Spleen (tissue), 11 donors: ENCODE measurements at regions not wholly inside any gene's neighbourhood (a gene's known extent, or its start where the extent isn't known, plus 50 kb on each side); places are given as distances from the start of the nearest gene placed in this dataset.

Experiments used
- DNase-seq: peaks from one replicate; pipeline ENCODE4 v3.0.0-alpha.2; 2020
- H3K27ac ChIP-seq, 8 donors: fragments of 200-600 bp; sonication (generic) in 7 of 8; 1 replicate in 4 of 8; 2 replicates in 4 of 8; pipeline versions ENCODE4 v1.5.0 to v1.8.0; 2016 to 2021; ENCODE audit warnings: inconsistent platforms in 4 of 8, mild to moderate bottlenecking in 4 of 8, moderate library complexity in 1 of 8
- H3K27me3 ChIP-seq, 7 donors: fragments of 200-600 bp; sonication (generic) in 6 of 7; replicated peaks in 1 of 7; 1 replicate in 4 of 7; 2 replicates in 3 of 7; pipeline versions ENCODE4 v1.5.0 to v1.8.0; 2016 to 2021; ENCODE audit warnings: inconsistent platforms in 3 of 7, mild to moderate bottlenecking in 1 of 7
- H3K36me3 ChIP-seq, 6 donors: fragments of 200-600 bp; sonication (generic) in 5 of 6; 1 replicate in 4 of 6; 2 replicates in 2 of 6; pipeline versions ENCODE4 v1.5.0 to v1.8.0; 2016 to 2021; ENCODE audit warnings: inconsistent platforms in 2 of 6
- H3K4me1 ChIP-seq, 6 donors: fragments of 200-600 bp; sonication (generic) in 5 of 6; 1 replicate in 3 of 6; 2 replicates in 3 of 6; pipeline versions ENCODE4 v1.5.0 to v1.8.0; 2016 to 2021; ENCODE audit warnings: inconsistent platforms in 3 of 6
- H3K4me3 ChIP-seq, 8 donors: fragments of 200-600 bp; sonication (generic) in 7 of 8; 1 replicate in 4 of 8; 2 replicates in 4 of 8; pipeline versions ENCODE4 v1.5.0 to v1.8.0; 2016 to 2021; ENCODE audit warnings: inconsistent platforms in 4 of 8, mild to moderate bottlenecking in 4 of 8, moderate library complexity in 2 of 8
- H3K9me3 ChIP-seq, 8 donors: fragments of 200-600 bp; sonication (generic) in 7 of 8; 1 replicate in 4 of 8; 2 replicates in 4 of 8; pipeline versions ENCODE4 v1.5.0 to v1.8.0; 2016 to 2021; ENCODE audit warnings: inconsistent platforms in 4 of 8
- CTCF ChIP-seq, 11 experiments: fragments of 200-600 bp in 7 of 11; fragments of 450-650 bp in 4 of 11; sonication (generic) in 4 of 11; IDR thresholded peaks in 8 of 11; conservative IDR thresholded peaks in 3 of 11; 1 replicate in 7 of 11; 2 replicates in 4 of 11; pipeline versions ENCODE4 v1.4.0 to v1.8.0; 2016 to 2021; ENCODE audit warnings: antibody characterized with exemption in 11 of 11, inconsistent platforms in 4 of 11, mild to moderate bottlenecking in 1 of 11
- POLR2A ChIP-seq, 3 donors: fragments of 450-650 bp; IDR thresholded peaks; one replicate each; pipeline ENCODE4 v1.5.1; 2017; ENCODE audit warnings: antibody characterized with exemption in 3 of 3, mild to moderate bottlenecking in 1 of 3
- POLR2AphosphoS5 ChIP-seq, 3 donors: sonication (generic); formaldehyde crosslinking; IDR thresholded peaks; one replicate each; pipeline ENCODE4 v1.5.1; 2017; ENCODE audit warnings: antibody characterized with exemption in 3 of 3
- WGBS, 5 donors: extraction: QIAGEN DNeasy Blood & Tissue Kit in 3 of 5; methylation state at CpG; one replicate each; pipeline versions ENCODE4 v1.1.5 to v1.1.7; 2013 to 2018; 5-methylcytosine and 5-hydroxymethylcytosine counted together
- intact Hi-C: fragments of 100-400 bp; cut with DNase I; formaldehyde crosslinking; loops from one replicate; pipeline ENCODE4 v1.15.0; 2023; ENCODE audit warnings: low total_unique reads
- donor health status: healthy with polysubstance abuse.
- donor health status: DM: no; HTN: no; CAD: no; lungs with moderate emphysema.
- donor health status: DM: no; HTN: no; CAD: no.
- donor health status: Bipolar disorder and iron deficiency.
- donor health status: healthy.
- donor health status: DM: no; HTN: no; CAD: no.
- donor health status: DM: yes; HTN: yes; CAD: no.

DNA sequence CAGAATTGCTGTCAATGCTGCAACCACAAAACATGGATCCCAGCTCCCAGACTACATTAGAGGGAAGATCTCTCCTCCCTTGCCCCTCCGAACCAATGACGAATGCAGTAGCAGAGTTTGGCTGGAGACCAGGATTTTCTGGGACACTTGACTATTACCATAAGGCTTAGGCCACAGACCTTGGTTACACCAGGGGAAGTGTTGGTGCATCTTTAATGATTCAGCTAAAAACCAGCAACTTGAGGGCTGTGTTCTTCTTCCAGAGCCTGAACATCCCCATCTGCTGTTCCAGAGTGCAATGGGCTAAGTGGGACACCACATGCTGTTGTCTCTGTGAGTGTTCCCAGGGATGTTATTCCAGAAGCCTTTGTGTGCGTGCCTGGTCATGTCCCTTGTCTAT is 528.2 kb downstream of the LMO7 start:
- H3K4me1 ChIP-seq, result no peaks in the 10 kb centered on the region
- no peaks in the 10 kb centered on the region for H3K36me3 ChIP-seq
- no peak overlapping the region for H3K27ac ChIP-seq
- intact Hi-C loops, result no loop called here
- no peak overlapping the region for H3K4me3 ChIP-seq
- H3K9me3 ChIP-seq, result no peaks in the 10 kb centered on the region
- H3K27me3 ChIP-seq, result no peaks in the 10 kb centered on the region
- no peak for DNase-seq
- WGBS, 5 donors, result 70 to 96% (median 87%) methylated on average over 3 of the region's 3 CpGs
- TF ChIP-seq POLR2A (IDR thresholded peaks at IDR 0.05) (no peak), CTCF (IDR thresholded peaks at IDR 0.05 in 8 of 11, conservative IDR thresholded peaks at IDR 0.05 in 3 of 11) (no peak)

GRCh38 chr13:76163761-76164160 is 527.6 kb downstream of the LMO7 start:
- no peak for DNase-seq
- Histone ChIP-seq H3K36me3 (no peaks in the 10 kb centered on the region), H3K9me3 (no peaks in the 10 kb centered on the region), H3K27me3 (no peaks in the 10 kb centered on the region), H3K4me1 (no peaks in the 10 kb centered on the region), H3K27ac (no peak overlapping the region), H3K4me3 (no peak overlapping the region)
- 48 to 61% (median 56%) methylated on average over 2 of the region's 2 CpGs for WGBS, 5 donors
- intact Hi-C loops, result no loop called here
- no peak for TF ChIP-seq POLR2A (IDR thresholded peaks at IDR 0.05)
- TF ChIP-seq CTCF (IDR thresholded peaks at IDR 0.05 in 8 of 11, conservative IDR thresholded peaks at IDR 0.05 in 3 of 11), result no peak
- TF ChIP-seq POLR2AphosphoS5 (IDR thresholded peaks at IDR 0.05), result no peak

- Histone ChIP-seq H3K36me3 (no peaks in the 10 kb centered on the region), H3K27me3 (no peaks in the 10 kb centered on the region), H3K4me1 (no peaks in the 10 kb centered on the region), H3K27ac (no peak overlapping the region), H3K9me3 (no peaks in the 10 kb centered on the region), H3K4me3 (no peak overlapping the region)
- 63 to 87% (median 68%) methylated on average over 2 of the region's 2 CpGs for WGBS, 5 donors
- intact Hi-C loops, result no loop called here
- TF ChIP-seq CTCF (IDR thresholded peaks at IDR 0.05 in 8 of 11, conservative IDR thresholded peaks at IDR 0.05 in 3 of 11) (no peak), POLR2AphosphoS5 (IDR thresholded peaks at IDR 0.05) (no peak), POLR2A (IDR thresholded peaks at IDR 0.05) (no peak)
- no peak for DNase-seq
These were observed 525.1 kb downstream of the LMO7 start for GRCh38 chr13:76160961-76161925.

- H3K36me3 ChIP-seq, result no peaks in the 10 kb centered on the region
- H3K4me1 ChIP-seq, result no peaks in the 10 kb centered on the region
- no peaks in the 10 kb centered on the region for H3K27me3 ChIP-seq
- DNase-seq, result no peak
- H3K9me3 ChIP-seq, result no peaks in the 10 kb centered on the region
- WGBS, 5 donors, result 77 to 94% (median 87%) methylated on average over 4 of the region's 4 CpGs
- intact Hi-C loops, result no loop called here
- no peak overlapping the region for H3K4me3 ChIP-seq
- TF ChIP-seq POLR2AphosphoS5 (IDR thresholded peaks at IDR 0.05) (no peak), CTCF (IDR thresholded peaks at IDR 0.05 in 8 of 11, conservative IDR thresholded peaks at IDR 0.05 in 3 of 11) (no peak), POLR2A (IDR thresholded peaks at IDR 0.05) (no peak)
- no peak overlapping the region for H3K27ac ChIP-seq
These were observed 524.4 kb downstream of the LMO7 start for GRCh38 chr13:76160506-76160905.
